Brain microvascular endothelial cell (primary cell): ENCODE measurements at regions not wholly inside any gene's neighbourhood (a gene's known extent, or its start where the extent isn't known, plus 50 kb on each side); places are given as distances from the start of the nearest gene placed in this dataset.

Experiments used
- DNase-seq: peaks from one replicate; pipeline ENCODE4 v3.0.0-alpha.2; 2020
- H3K27ac ChIP-seq: fragments of 250-450 bp; sonication (Bioruptor Pico); 2 replicates; pipeline ENCODE4 v1.5.1; 2020; ENCODE audit warnings: mild to moderate bottlenecking, moderate library complexity
- H3K27me3 ChIP-seq: fragments of 250-450 bp; sonication (Bioruptor Pico); replicated peaks from 2 replicates; pipeline ENCODE4 v1.5.1; 2020; ENCODE audit warnings: mild to moderate bottlenecking
- H3K36me3 ChIP-seq: fragments of 250-450 bp; sonication (Bioruptor Pico); replicated peaks from 2 replicates; pipeline ENCODE4 v1.5.1; 2020; ENCODE audit warnings: mild to moderate bottlenecking
- H3K4me3 ChIP-seq: 2 replicates; pipeline ENCODE4 v1.5.1; 2011; ENCODE audit warnings: low read depth, mild to moderate bottlenecking, control low read depth, low read length, moderate library complexity
- CTCF ChIP-seq: IDR thresholded peaks from 2 replicates; pipeline ENCODE4 v1.5.1; 2011; ENCODE audit warnings: low read depth, mild to moderate bottlenecking, moderate library complexity, low read length, control low read depth, inconsistent platforms; ENCODE audit errors: missing control alignments
- in situ Hi-C: cut with HindIII; loops from 2 replicates; pipeline ENCODE4 v1.10.0; 2017; ENCODE audit warnings: low sequenced_read_pairs, low pct_ligation_motif_present

GRCh38 chr1:198391393-198392020 is 149.0 kb downstream of the ATP6V1G3 start:
- H3K36me3 ChIP-seq: no peaks in the 10 kb centered on the region
- H3K27ac ChIP-seq: no peak overlapping the region
- no peak overlapping the region for H3K4me3 ChIP-seq
- no peak for TF ChIP-seq CTCF
- in situ Hi-C loops: no loop called here
- no peaks in the 10 kb centered on the region for H3K27me3 ChIP-seq
- no peak for DNase-seq

DNA sequence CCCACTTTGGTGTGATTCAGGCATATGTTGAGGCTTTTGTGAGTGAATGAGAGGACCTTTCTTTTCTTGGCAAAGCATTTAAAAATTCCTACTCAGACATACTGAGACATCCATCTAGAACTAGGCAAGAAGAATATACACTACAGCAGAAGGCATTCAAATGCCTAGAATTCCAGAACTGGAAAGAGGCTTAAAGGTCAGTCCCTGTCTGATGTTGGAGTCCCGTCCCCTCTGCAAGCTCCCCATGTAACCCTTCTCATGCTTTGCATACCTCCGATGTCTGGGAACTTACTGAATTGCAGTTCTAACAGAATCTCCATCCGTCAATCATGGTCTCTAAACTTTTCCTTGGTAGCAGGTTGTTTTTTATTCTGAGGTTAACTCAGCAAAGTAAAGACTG is 152.9 kb downstream of the ATP6V1G3 start:
- H3K4me3 ChIP-seq: no peak overlapping the region
- no peaks in the 10 kb centered on the region for H3K27me3 ChIP-seq
- peak; percentile 67 for DNase-seq
- H3K27ac ChIP-seq: no peak overlapping the region
- no peak for TF ChIP-seq CTCF
- H3K36me3 ChIP-seq: no peaks in the 10 kb centered on the region
- in situ Hi-C loops: no loop called here

DNA sequence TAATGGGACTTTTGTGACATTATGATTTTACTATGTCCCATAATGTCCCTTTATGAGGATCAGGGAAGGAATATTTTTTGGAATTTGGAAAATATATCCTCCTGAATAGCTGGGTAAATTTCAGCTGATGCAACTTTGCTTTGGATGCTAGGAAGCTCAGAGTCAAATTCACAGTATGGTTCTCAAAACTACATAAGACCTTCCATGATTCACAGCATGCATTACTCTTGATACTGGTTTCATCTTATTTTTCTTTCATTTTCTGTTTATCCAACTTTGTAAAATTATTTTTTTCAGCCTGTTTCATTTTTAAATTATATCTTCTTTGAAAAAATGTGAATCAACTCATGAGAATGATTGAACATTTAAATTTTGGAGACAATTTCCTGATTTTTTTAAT is 160.2 kb downstream of the ATP6V1G3 start:
- no peaks in the 10 kb centered on the region for H3K27me3 ChIP-seq
- in situ Hi-C loops: no loop called here
- no peak overlapping the region for H3K4me3 ChIP-seq
- TF ChIP-seq CTCF: no peak
- no peak overlapping the region for H3K27ac ChIP-seq
- DNase-seq: no peak
- H3K36me3 ChIP-seq: no peaks in the 10 kb centered on the region

GRCh38 chr1:198377702-198378101 is 162.8 kb downstream of the ATP6V1G3 start:
- no peaks in the 10 kb centered on the region for H3K27me3 ChIP-seq
- DNase-seq: no peak
- no peak overlapping the region for H3K4me3 ChIP-seq
- no peaks in the 10 kb centered on the region for H3K36me3 ChIP-seq
- in situ Hi-C loops: no loop called here
- TF ChIP-seq CTCF: no peak
- H3K27ac ChIP-seq: no peak overlapping the region

- in situ Hi-C loops: no loop called here
These were observed 166.2 kb downstream of the ATP6V1G3 start for GRCh38 chr1:198374288-198374687.

More at GRCh38 chr1:198374288-198374687, 166.2 kb downstream of the ATP6V1G3 start:
- no peak for TF ChIP-seq CTCF
- no peak overlapping the region for H3K27ac ChIP-seq
- H3K4me3 ChIP-seq: no peak overlapping the region
- no peak for DNase-seq
- no peaks in the 10 kb centered on the region for H3K36me3 ChIP-seq
- H3K27me3 ChIP-seq: no peaks in the 10 kb centered on the region
